ENCODE measurements at regions not wholly inside any gene's neighbourhood (a gene's known extent, or its start where the extent isn't known, plus 50 kb on each side); places are given as distances from the start of the nearest gene placed in this dataset.
A peak's percentile ranks its signal among the peaks of the same experiment; 100 is the strongest.
"Not testable (repeated sequence)": the region's sequence is repeated elsewhere in the genome, so short reads cannot be mapped to it uniquely, and the experiment has no call there.

DNA sequence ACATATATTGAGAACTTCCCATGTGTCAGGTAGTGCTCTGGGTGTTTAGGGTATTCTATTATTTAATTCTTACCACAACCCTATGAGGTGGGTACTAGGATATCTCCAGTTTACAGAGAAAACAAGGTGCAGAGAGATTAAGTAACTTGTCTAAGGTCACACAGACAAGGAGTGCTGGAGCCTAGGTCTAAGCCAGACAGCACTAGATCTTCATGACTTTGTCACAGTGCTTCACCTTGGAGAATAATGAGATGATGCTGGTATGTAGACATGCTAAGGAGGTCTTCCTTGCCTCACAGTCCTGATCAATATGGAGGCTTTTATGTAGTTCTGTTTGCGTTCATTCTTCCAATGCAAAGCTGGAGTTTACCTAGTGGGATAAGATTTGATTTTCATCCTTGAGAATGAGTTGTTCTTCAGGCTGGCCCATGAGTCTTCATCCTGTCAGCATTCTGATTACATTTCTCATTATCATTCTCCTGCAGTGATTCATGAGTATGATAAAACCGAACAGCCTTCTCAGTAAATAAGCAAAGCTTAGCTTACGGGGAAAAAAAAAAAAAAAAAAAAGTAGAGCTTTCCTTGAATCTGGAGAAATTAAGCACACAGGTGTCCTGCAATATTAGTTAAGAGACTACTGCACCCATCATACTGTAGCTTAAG is 176.3 kb downstream of the C9orf152 start:
- DNase-seq (ENCODE audit: low read depth, low spot score), result no peak
- Histone ChIP-seq H3K9me3 (ENCODE audit: insufficient read depth, low read length) (no peaks in the 10 kb centered on the region; the same call in 1 of the 2 replicates), H3K9ac (ENCODE audit: insufficient read length, low read depth) (no peak overlapping the region), H3K36me3 (ENCODE audit: insufficient read depth, insufficient read length, low read length) (no peaks in the 10 kb centered on the region), H3K27me3 (ENCODE audit: insufficient read depth, insufficient read length) (no peaks in the 10 kb centered on the region), H3K4me3 (ENCODE audit: insufficient read length, low read depth) (no peak overlapping the region), H3K4me1 (ENCODE audit: insufficient read depth, insufficient read length) (no peaks in the 10 kb centered on the region)
- no peak for TF ChIP-seq SUZ12 (IDR thresholded peaks at IDR 0.05; ENCODE audit: extremely low read depth, insufficient read depth, insufficient read length)
- no peak for TF ChIP-seq ZNF274 (IDR thresholded peaks at IDR 0.05; ENCODE audit: low read depth, low read length)
- TF ChIP-seq YY1 (IDR thresholded peaks at IDR 0.05; ENCODE audit: insufficient read depth, insufficient read length), result no peak

DNA sequence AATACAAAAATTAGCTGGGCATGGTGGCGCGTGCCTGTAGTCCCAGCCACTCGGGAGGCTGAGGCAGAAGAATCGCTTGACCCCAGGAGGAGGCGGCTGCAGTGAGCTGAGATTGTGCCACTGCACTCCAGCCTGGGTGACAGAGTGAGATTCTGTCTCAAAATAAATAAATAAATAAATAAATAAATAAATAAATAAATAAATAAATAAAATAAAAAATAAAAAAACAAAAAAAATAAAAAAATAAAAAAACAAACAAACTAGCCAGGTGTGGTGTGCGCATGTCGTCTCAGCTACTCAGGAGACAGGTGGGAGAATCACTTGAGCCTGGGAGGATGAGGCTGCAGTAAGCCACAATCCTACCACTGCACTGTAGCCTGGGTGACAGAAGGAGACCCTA is 175.4 kb downstream of the C9orf152 start:
- not testable (repeated sequence) for H3K4me1 ChIP-seq (ENCODE audit: insufficient read depth, insufficient read length); H3K36me3 ChIP-seq (ENCODE audit: insufficient read depth, insufficient read length, low read length); H3K4me3 ChIP-seq (ENCODE audit: insufficient read length, low read depth); H3K27me3 ChIP-seq (ENCODE audit: insufficient read depth, insufficient read length); DNase-seq (ENCODE audit: low read depth, low spot score); H3K9ac ChIP-seq (ENCODE audit: insufficient read length, low read depth); H3K9me3 ChIP-seq (ENCODE audit: insufficient read depth, low read length)

DNA sequence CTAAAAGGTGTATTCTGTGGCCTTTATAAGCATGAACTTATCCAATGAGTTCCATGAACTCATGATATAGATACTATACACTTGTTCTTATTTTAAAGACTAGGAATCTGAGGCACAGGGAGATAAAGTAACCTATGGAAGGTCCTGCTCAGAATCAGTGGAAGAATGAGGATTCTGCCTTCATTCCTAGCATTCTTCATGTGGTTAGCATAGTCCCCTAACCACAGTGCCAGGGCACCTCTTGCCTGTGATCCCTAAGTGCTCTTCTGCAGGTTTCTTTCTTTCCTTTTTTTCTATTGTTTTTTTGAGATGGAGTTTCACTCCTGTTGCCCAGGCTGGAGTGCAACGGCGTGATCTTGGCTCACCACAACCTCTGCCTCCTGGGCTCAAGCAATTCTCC is 174.1 kb downstream of the C9orf152 start:
- Histone ChIP-seq H3K9ac (ENCODE audit: insufficient read length, low read depth) (no peak overlapping the region), H3K27me3 (ENCODE audit: insufficient read depth, insufficient read length) (no peaks in the 10 kb centered on the region), H3K4me3 (ENCODE audit: insufficient read length, low read depth) (no peak overlapping the region), H3K36me3 (ENCODE audit: insufficient read depth, insufficient read length, low read length) (no peaks in the 10 kb centered on the region), H3K4me1 (ENCODE audit: insufficient read depth, insufficient read length) (no peaks in the 10 kb centered on the region), H3K9me3 (ENCODE audit: insufficient read depth, low read length) (no peaks in the 10 kb centered on the region; the same call in 1 of the 2 replicates)
- TF ChIP-seq ZNF274 (IDR thresholded peaks at IDR 0.05; ENCODE audit: low read depth, low read length) (no peak), YY1 (IDR thresholded peaks at IDR 0.05; ENCODE audit: insufficient read depth, insufficient read length) (no peak), SUZ12 (IDR thresholded peaks at IDR 0.05; ENCODE audit: extremely low read depth, insufficient read depth, insufficient read length) (no peak)
- no peak for DNase-seq (ENCODE audit: low read depth, low spot score)

DNA sequence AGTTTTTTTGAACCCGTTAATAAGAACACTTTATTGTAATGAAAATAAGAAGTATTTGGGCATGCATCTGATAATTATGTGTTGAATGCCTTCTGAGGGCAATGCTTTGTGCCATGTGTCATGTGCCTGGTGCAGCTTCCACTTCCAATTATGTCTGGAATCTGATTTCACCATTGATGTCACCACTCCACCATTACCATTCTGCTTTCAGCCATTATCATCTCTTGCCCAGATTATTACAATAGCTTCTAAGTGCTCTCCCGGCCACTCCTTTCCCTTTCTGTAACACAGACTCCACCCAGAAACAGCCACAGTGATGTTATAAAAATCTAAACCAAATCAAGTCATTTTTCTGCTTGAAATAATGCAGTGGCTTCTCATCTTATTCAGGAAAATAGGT is 171.7 kb downstream of the C9orf152 start:
- Histone ChIP-seq H3K9ac (ENCODE audit: insufficient read length, low read depth) (no peak overlapping the region), H3K9me3 (ENCODE audit: insufficient read depth, low read length) (no peaks in the 10 kb centered on the region; the same call in 1 of the 2 replicates), H3K4me1 (ENCODE audit: insufficient read depth, insufficient read length) (no peaks in the 10 kb centered on the region), H3K27me3 (ENCODE audit: insufficient read depth, insufficient read length) (no peaks in the 10 kb centered on the region), H3K36me3 (ENCODE audit: insufficient read depth, insufficient read length, low read length) (no peaks in the 10 kb centered on the region), H3K4me3 (ENCODE audit: insufficient read length, low read depth) (no peak overlapping the region)
- no peak for DNase-seq (ENCODE audit: low read depth, low spot score)
- TF ChIP-seq SUZ12 (IDR thresholded peaks at IDR 0.05; ENCODE audit: extremely low read depth, insufficient read depth, insufficient read length), result no peak
- no peak for TF ChIP-seq YY1 (IDR thresholded peaks at IDR 0.05; ENCODE audit: insufficient read depth, insufficient read length)
- no peak for TF ChIP-seq ZNF274 (IDR thresholded peaks at IDR 0.05; ENCODE audit: low read depth, low read length)

DNA sequence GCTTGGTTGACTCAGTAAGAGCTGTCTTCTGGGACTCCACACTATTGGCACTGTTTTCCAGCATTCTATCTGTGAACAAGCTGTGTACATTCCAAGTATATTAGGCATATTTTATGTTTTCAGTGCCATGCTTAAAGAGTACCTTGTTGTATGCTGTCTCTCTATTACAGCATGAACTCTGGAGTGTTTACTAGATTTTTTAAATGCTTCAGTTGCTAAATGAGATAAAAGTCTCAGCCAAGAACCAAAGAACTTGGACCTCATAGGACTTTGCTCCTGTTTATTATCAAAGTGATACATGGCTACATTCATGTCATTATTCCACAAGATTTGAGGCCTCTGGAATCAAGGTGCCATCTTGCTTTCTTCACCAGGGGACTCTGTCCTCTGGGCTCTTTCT is 167.2 kb downstream of the C9orf152 start:
- DNase-seq (ENCODE audit: low read depth, low spot score), result no peak
- TF ChIP-seq ZNF274 (IDR thresholded peaks at IDR 0.05; ENCODE audit: low read depth, low read length), result no peak
- no peak for TF ChIP-seq SUZ12 (IDR thresholded peaks at IDR 0.05; ENCODE audit: extremely low read depth, insufficient read depth, insufficient read length)
- no peak for TF ChIP-seq YY1 (IDR thresholded peaks at IDR 0.05; ENCODE audit: insufficient read depth, insufficient read length)

DNA sequence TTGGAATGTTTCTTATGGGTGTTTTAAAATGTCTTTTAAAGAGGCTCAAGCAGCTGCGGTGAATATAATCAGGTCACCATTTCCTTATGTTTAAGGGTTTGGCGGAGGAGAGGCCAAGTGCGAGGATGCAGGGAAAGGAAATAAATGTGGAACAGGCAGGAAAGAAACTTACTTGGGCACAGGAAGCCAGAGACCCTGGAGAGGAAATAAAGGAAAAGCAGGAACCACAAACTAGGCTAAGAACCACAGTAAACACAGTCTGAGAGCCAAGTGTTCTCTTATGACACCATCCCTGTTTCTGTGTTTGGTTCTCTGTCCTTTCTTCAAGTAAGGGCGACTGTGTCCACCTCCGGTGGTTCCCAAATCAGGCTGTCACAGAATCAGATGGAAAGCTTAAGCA is 166.5 kb downstream of the C9orf152 start:
- Histone ChIP-seq H3K4me3 (ENCODE audit: insufficient read length, low read depth) (no peak overlapping the region), H3K4me1 (ENCODE audit: insufficient read depth, insufficient read length) (no peaks in the 10 kb centered on the region), H3K9ac (ENCODE audit: insufficient read length, low read depth) (no peak overlapping the region), H3K27me3 (ENCODE audit: insufficient read depth, insufficient read length) (no peaks in the 10 kb centered on the region), H3K36me3 (ENCODE audit: insufficient read depth, insufficient read length, low read length) (no peaks in the 10 kb centered on the region), H3K9me3 (ENCODE audit: insufficient read depth, low read length) (peaks cover 5% of the 10 kb centered on the region; the same call in 1 of the 2 replicates)
- no peak for DNase-seq (ENCODE audit: low read depth, low spot score)
- TF ChIP-seq ZNF274 (IDR thresholded peaks at IDR 0.05; ENCODE audit: low read depth, low read length) (no peak), YY1 (IDR thresholded peaks at IDR 0.05; ENCODE audit: insufficient read depth, insufficient read length) (no peak), SUZ12 (IDR thresholded peaks at IDR 0.05; ENCODE audit: extremely low read depth, insufficient read depth, insufficient read length) (no peak)

More for the DNA sequence above, 167.2 kb downstream of the C9orf152 start:
- no peak overlapping the region for H3K9ac ChIP-seq (ENCODE audit: insufficient read length, low read depth)
- H3K27me3 ChIP-seq (ENCODE audit: insufficient read depth, insufficient read length), result no peaks in the 10 kb centered on the region
- no peak overlapping the region for H3K4me3 ChIP-seq (ENCODE audit: insufficient read length, low read depth)
- no peaks in the 10 kb centered on the region for H3K4me1 ChIP-seq (ENCODE audit: insufficient read depth, insufficient read length)
- H3K9me3 ChIP-seq (ENCODE audit: insufficient read depth, low read length), result peaks cover 5% of the 10 kb centered on the region; the same call in 1 of the 2 replicates
- no peaks in the 10 kb centered on the region for H3K36me3 ChIP-seq (ENCODE audit: insufficient read depth, insufficient read length, low read length)

DNA sequence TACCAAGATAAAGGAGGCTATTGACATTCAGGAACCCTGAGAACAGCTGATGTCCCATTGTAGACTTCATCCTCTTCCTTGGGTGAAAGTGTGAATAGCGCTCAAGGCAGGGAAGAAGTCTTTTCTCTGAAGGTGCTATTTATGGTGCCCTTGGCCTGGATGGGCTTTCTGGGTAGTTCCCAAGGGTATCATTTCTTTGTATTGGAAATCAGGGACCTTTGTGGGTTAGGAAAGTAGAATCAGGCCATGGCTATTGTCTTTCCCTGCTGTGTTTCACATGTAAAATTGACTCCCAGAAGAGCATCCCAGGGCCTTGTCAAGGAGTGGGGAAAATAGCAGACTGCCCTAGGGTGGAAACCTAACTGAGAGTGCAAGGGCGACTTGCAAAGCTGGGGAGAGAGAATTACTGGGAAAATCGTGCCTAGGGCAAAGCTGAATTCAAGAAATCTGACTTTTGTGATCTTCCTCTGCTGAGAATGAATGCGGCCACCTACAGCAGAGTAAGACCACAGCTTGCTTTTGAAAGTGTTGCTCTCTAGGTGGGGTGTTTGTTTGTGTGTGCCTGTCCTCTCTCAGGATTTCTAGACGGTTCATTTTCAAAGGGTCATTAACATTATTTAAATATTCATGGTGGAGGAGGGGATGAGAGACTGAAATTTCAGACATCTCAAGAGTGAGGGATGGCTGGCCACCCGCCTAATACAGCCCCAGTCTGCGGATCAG is 160.6 kb downstream of the C9orf152 start:
- TF ChIP-seq SUZ12 (IDR thresholded peaks at IDR 0.05; ENCODE audit: extremely low read depth, insufficient read depth, insufficient read length), result no peak
- TF ChIP-seq ZNF274 (IDR thresholded peaks at IDR 0.05; ENCODE audit: low read depth, low read length), result no peak
- TF ChIP-seq YY1 (IDR thresholded peaks at IDR 0.05; ENCODE audit: insufficient read depth, insufficient read length), result no peak
- H3K27me3 ChIP-seq (ENCODE audit: insufficient read depth, insufficient read length), result no peaks in the 10 kb centered on the region
- DNase-seq (ENCODE audit: low read depth, low spot score), result peak; percentile 94
- H3K4me3 ChIP-seq (ENCODE audit: insufficient read length, low read depth), result peak overlapping the region; percentile 98
- H3K36me3 ChIP-seq (ENCODE audit: insufficient read depth, insufficient read length, low read length), result peaks cover 9% of the 10 kb centered on the region
- peak overlapping the region; percentile 99 for H3K9ac ChIP-seq (ENCODE audit: insufficient read length, low read depth)
- H3K4me1 ChIP-seq (ENCODE audit: insufficient read depth, insufficient read length), result peaks cover 8% of the 10 kb centered on the region
- peaks cover 5% of the 10 kb centered on the region; the same call in 1 of the 2 replicates for H3K9me3 ChIP-seq (ENCODE audit: insufficient read depth, low read length)

Data from NT2/D1 (cell line).